Mesenchymal stem cell (in vitro differentiated cells and primary cell): ENCODE measurements at regions not wholly inside any gene's neighbourhood (a gene's known extent, or its start where the extent isn't known, plus 50 kb on each side); places are given as distances from the start of the nearest gene placed in this dataset.

Experiments used
- DNase-seq: peaks from one replicate; pipeline ENCODE4 v3.0.0-alpha.2; 2013
- H2AFZ ChIP-seq: one replicate; pipeline ENCODE4 v1.6.1; 2013; ENCODE audit warnings: low read depth, mild to moderate bottlenecking, control low read depth, inconsistent platforms, low read length, moderate library complexity
- H2AK5ac ChIP-seq: 2 replicates; pipeline ENCODE4 v1.6.1; 2013; ENCODE audit warnings: low read length, moderate library complexity, mild to moderate bottlenecking, inconsistent platforms; ENCODE audit not compliant: severe bottlenecking
- H2BK120ac ChIP-seq: one replicate; pipeline ENCODE4 v1.6.1; 2013; ENCODE audit warnings: low read depth, mild to moderate bottlenecking, inconsistent platforms, low read length, moderate library complexity
- H2BK12ac ChIP-seq, 2 experiments: one replicate each; pipeline ENCODE4 v1.6.1; 2013; ENCODE audit warnings: inconsistent platforms in 2 of 2, low read length in 2 of 2, mild to moderate bottlenecking in 2 of 2, moderate library complexity in 2 of 2, control low read depth in 1 of 2
- H2BK15ac ChIP-seq: one replicate; pipeline ENCODE4 v1.6.1; 2013; ENCODE audit warnings: mild to moderate bottlenecking, low read depth, inconsistent platforms; ENCODE audit not compliant: poor library complexity, severe bottlenecking
- H2BK5ac ChIP-seq: 2 replicates; pipeline ENCODE4 v1.6.1; 2013; ENCODE audit warnings: low read depth, mild to moderate bottlenecking, low read length, control low read depth, inconsistent platforms; ENCODE audit not compliant: poor library complexity, severe bottlenecking
- H3K14ac ChIP-seq, 2 experiments: one replicate each; pipeline ENCODE4 v1.6.1; 2013; ENCODE audit warnings: inconsistent platforms in 2 of 2, low read length in 2 of 2, control low read depth in 1 of 2, mild to moderate bottlenecking in 1 of 2, moderate library complexity in 1 of 2
- H3K18ac ChIP-seq, 2 experiments: one replicate each; pipeline ENCODE4 v1.6.1; 2013; ENCODE audit warnings: inconsistent platforms in 2 of 2, low read length in 2 of 2, control low read depth in 1 of 2, low read depth in 1 of 2, mild to moderate bottlenecking in 1 of 2
- H3K23ac ChIP-seq, 2 experiments: one replicate each; pipeline ENCODE4 v1.6.1; 2013; ENCODE audit warnings: inconsistent platforms in 2 of 2, low read length in 2 of 2, mild to moderate bottlenecking in 2 of 2, moderate library complexity in 2 of 2, control low read depth in 1 of 2
- H3K27ac ChIP-seq: 2 replicates; pipeline ENCODE4 v1.5.1; 2013; ENCODE audit warnings: mild to moderate bottlenecking, moderate library complexity, low read length, control low read depth, inconsistent platforms; ENCODE audit not compliant: poor library complexity, severe bottlenecking
- H3K27me3 ChIP-seq, 2 experiments: 2 replicates each; pipeline versions ENCODE4 v1.6.1 to v1.7.0; 2013; ENCODE audit warnings: low read length in 2 of 2, mild to moderate bottlenecking in 2 of 2, moderate library complexity in 2 of 2, control low read depth in 1 of 2, inconsistent platforms in 1 of 2; ENCODE audit not compliant: control insufficient read depth in 1 of 2, insufficient read depth in 1 of 2
- H3K36me3 ChIP-seq, 2 experiments: 2 replicates each; pipeline versions ENCODE4 v1.6.1 to v1.7.0; 2013; ENCODE audit warnings: low read length in 2 of 2, control low read depth in 1 of 2, inconsistent platforms in 1 of 2, low read depth in 1 of 2, mild to moderate bottlenecking in 1 of 2; ENCODE audit not compliant: insufficient read depth in 2 of 2, control insufficient read depth in 1 of 2
- H3K4ac ChIP-seq, 2 experiments: one replicate each; pipeline ENCODE4 v1.6.1; 2013; ENCODE audit warnings: inconsistent platforms in 2 of 2, low read length in 2 of 2, mild to moderate bottlenecking in 2 of 2, moderate library complexity in 2 of 2, control low read depth in 1 of 2, low read depth in 1 of 2
- H3K4me1 ChIP-seq: 2 replicates; pipeline ENCODE4 v1.6.1; 2013; ENCODE audit warnings: low read depth, low read length, control low read depth; ENCODE audit not compliant: control insufficient read depth, insufficient read depth
- H3K4me2 ChIP-seq: 2 replicates; pipeline ENCODE4 v1.6.1; 2013; ENCODE audit warnings: low read length, mild to moderate bottlenecking, inconsistent platforms; ENCODE audit not compliant: poor library complexity, severe bottlenecking
- H3K4me3 ChIP-seq, 2 experiments: 2 replicates each; pipeline versions ENCODE4 v1.5.1 to v1.7.0; 2013; ENCODE audit warnings: low read length in 2 of 2, mild to moderate bottlenecking in 2 of 2, control low read depth in 1 of 2, low read depth in 1 of 2; ENCODE audit not compliant: insufficient read depth in 1 of 2
- H3K79me1 ChIP-seq: replicated peaks from 2 replicates; pipeline ENCODE4 v1.6.1; 2013; ENCODE audit warnings: mild to moderate bottlenecking, control low read depth, low read length, inconsistent platforms; ENCODE audit not compliant: poor library complexity, severe bottlenecking
- H3K9ac ChIP-seq: 2 replicates; pipeline ENCODE4 v1.7.0; 2013; ENCODE audit warnings: mild to moderate bottlenecking, low read length, moderate library complexity
- H3K9me3 ChIP-seq: 2 replicates; pipeline ENCODE4 v1.7.0; 2013; ENCODE audit warnings: mild to moderate bottlenecking, low read length; ENCODE audit not compliant: control insufficient read depth
- H4K8ac ChIP-seq: one replicate; pipeline ENCODE4 v1.6.1; 2013; ENCODE audit warnings: inconsistent platforms, mild to moderate bottlenecking, low read length, moderate library complexity
- H4K91ac ChIP-seq: one replicate; pipeline ENCODE4 v1.6.1; 2013; ENCODE audit warnings: mild to moderate bottlenecking, low read length, inconsistent platforms
- WGBS: methylation state at CpG from one replicate; pipeline ENCODE4 v1.1.7; 2013; ENCODE audit warnings: mixed read lengths; 5-methylcytosine and 5-hydroxymethylcytosine counted together

DNA sequence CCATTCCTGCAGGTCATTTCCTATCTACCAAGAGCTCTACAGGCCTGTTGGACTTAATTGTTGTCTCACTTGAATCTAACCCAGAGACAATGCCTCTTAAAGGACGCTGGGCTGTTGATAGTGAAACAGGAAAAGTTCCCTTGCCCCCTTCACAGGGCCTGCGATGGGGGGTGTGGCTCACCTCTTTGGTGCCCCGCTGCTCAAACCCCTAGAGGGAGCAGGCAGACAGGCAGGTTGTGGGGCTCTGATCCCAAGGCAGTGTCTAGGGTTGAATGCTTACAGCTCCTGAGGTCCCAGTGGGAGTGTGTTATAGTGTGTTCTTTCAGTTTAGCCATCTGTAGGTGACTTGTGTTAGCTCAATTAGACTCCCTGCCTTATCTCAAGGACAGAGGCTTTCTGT, 68.0 kb downstream of the OTOR start:
- H3K18ac ChIP-seq = no peak overlapping the region
- H3K23ac ChIP-seq = no peak overlapping the region
- H2BK15ac ChIP-seq = no peak overlapping the region
- peaks cover 0 to 12% of the 10 kb centered on the region in 2 experiments for H3K27me3 ChIP-seq
- H2BK5ac ChIP-seq = no peak overlapping the region
- no peak for DNase-seq
- no peaks in the 10 kb centered on the region for H3K79me1 ChIP-seq
- H3K9ac ChIP-seq = no peak overlapping the region
- H3K9me3 ChIP-seq = no peaks in the 10 kb centered on the region
- no peak overlapping the region for H4K91ac ChIP-seq
- no peak overlapping the region for H2BK120ac ChIP-seq
- H3K14ac ChIP-seq = no peak overlapping the region
- H3K4ac ChIP-seq = no peak overlapping the region
- H2BK12ac ChIP-seq = no peak overlapping the region
- H3K4me2 ChIP-seq = no peak overlapping the region
- H2AK5ac ChIP-seq = no peak overlapping the region
- no peaks in the 10 kb centered on the region for H3K36me3 ChIP-seq
- H3K4me3 ChIP-seq = no peak overlapping the region
- no peak overlapping the region for H3K27ac ChIP-seq
- 34% methylated on average over 3 of the region's 3 CpGs for WGBS
- H2AFZ ChIP-seq = no peak overlapping the region
- no peaks in the 10 kb centered on the region for H3K4me1 ChIP-seq
- H4K8ac ChIP-seq = no peak overlapping the region

DNA sequence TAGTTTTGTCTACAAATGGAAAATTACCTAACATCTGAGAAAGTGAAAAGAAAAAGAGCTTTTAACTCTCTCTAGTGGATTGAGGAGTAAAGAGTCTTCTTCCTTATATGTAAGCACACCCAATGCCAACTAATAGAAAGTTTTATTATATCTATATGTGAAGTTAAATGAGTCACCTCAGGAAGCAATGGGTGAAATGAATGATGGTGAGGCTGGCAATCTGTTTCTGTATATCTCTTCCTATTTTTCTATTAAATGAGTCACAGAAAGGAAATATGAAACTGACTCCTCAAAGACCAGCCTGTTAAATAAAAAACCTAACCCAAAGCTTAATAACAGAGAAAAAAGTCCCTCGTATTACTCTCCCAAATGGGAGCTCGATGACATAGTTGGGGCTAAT, 71.3 kb downstream of the OTOR start:
- H2BK15ac ChIP-seq = no peak overlapping the region
- H3K23ac ChIP-seq = no peak overlapping the region
- H3K4me3 ChIP-seq = no peak overlapping the region
- H2AK5ac ChIP-seq = no peak overlapping the region
- no peak overlapping the region for H4K91ac ChIP-seq
- no peak for DNase-seq
- no peak overlapping the region for H3K27ac ChIP-seq
- no peak overlapping the region for H3K4me2 ChIP-seq
- no peak overlapping the region for H3K18ac ChIP-seq
- no peak overlapping the region for H4K8ac ChIP-seq
- H2BK5ac ChIP-seq = no peak overlapping the region
- H3K4me1 ChIP-seq = peaks cover 1% of the 10 kb centered on the region
- no peak overlapping the region for H2BK12ac ChIP-seq
- no peak overlapping the region for H3K9ac ChIP-seq
- no peak overlapping the region for H3K14ac ChIP-seq
- no peak overlapping the region for H3K4ac ChIP-seq
- H2BK120ac ChIP-seq = no peak overlapping the region
- H2AFZ ChIP-seq = no peak overlapping the region
- WGBS = no CpG with 5 or more reads among the region's 2 CpGs
- no peaks in the 10 kb centered on the region for H3K9me3 ChIP-seq
- H3K36me3 ChIP-seq = no peaks in the 10 kb centered on the region
- no peaks in the 10 kb centered on the region for H3K79me1 ChIP-seq
- H3K27me3 ChIP-seq = peaks cover 4 to 6% of the 10 kb centered on the region in 2 experiments

- Histone ChIP-seq H2AFZ (no peak overlapping the region), H3K18ac (no peak overlapping the region), H2AK5ac (no peak overlapping the region), H3K27ac (no peak overlapping the region), H3K4me3 (no peak overlapping the region), H3K14ac (no peak overlapping the region), H4K91ac (no peak overlapping the region), H3K4me2 (no peak overlapping the region), H2BK120ac (no peak overlapping the region), H3K36me3 (no peaks in the 10 kb centered on the region), H4K8ac (no peak overlapping the region), H2BK12ac (no peak overlapping the region), H3K4ac (no peak overlapping the region), H3K23ac (no peak overlapping the region), H2BK5ac (no peak overlapping the region), H3K79me1 (no peaks in the 10 kb centered on the region), H3K9me3 (peaks cover 3% of the 10 kb centered on the region), H3K9ac (no peak overlapping the region), H2BK15ac (no peak overlapping the region), H3K27me3 (peaks cover 1 to 6% of the 10 kb centered on the region in 2 experiments), H3K4me1 (peaks cover 1% of the 10 kb centered on the region)
- peak; percentile 32 for DNase-seq
- WGBS = 51% methylated on average over 8 of the region's 10 CpGs
Measured at GRCh38 chr20:16821211-16822089, 73.3 kb downstream of the OTOR start.

- peaks cover 3% of the 10 kb centered on the region for H3K9me3 ChIP-seq
- H3K79me1 ChIP-seq = no peaks in the 10 kb centered on the region
- WGBS = 60% methylated on average over 1 of the region's 1 CpG
- H3K23ac ChIP-seq = no peak overlapping the region
- H3K36me3 ChIP-seq = no peaks in the 10 kb centered on the region
- H3K4me1 ChIP-seq = peaks cover 1% of the 10 kb centered on the region
- H3K4ac ChIP-seq = no peak overlapping the region
- H2BK120ac ChIP-seq = no peak overlapping the region
- H4K91ac ChIP-seq = no peak overlapping the region
- no peak overlapping the region for H2BK5ac ChIP-seq
- no peak overlapping the region for H3K27ac ChIP-seq
- H2BK12ac ChIP-seq = no peak overlapping the region
- H3K14ac ChIP-seq = no peak overlapping the region
- no peak overlapping the region for H3K4me3 ChIP-seq
- H3K9ac ChIP-seq = no peak overlapping the region
- H3K18ac ChIP-seq = no peak overlapping the region
- H2AK5ac ChIP-seq = no peak overlapping the region
- DNase-seq = no peak
- H3K4me2 ChIP-seq = no peak overlapping the region
- H4K8ac ChIP-seq = no peak overlapping the region
- no peak overlapping the region for H2BK15ac ChIP-seq
- H3K27me3 ChIP-seq = peaks cover 0 to 6% of the 10 kb centered on the region in 2 experiments
- H2AFZ ChIP-seq = no peak overlapping the region
Measured at GRCh38 chr20:16824664-16825063, 76.5 kb downstream of the OTOR start.
